Keratinocyte (primary cell): ENCODE measurements at regions not wholly inside any gene's neighbourhood (a gene's known extent, or its start where the extent isn't known, plus 50 kb on each side); places are given as distances from the start of the nearest gene placed in this dataset.

ENCODE experiments used
- CTCF ChIP-seq, 3 experiments: IDR thresholded peaks in 1 of 3; conservative IDR thresholded peaks in 1 of 3; optimal IDR thresholded peaks in 1 of 3; 2 replicates in 2 of 3; 3 replicates in 1 of 3; pipeline versions ENCODE3 to v1.5.1; 2011; ENCODE audit warnings: low read length in 3 of 3, mild to moderate bottlenecking in 3 of 3, moderate library complexity in 2 of 3, control low read depth in 1 of 3, inconsistent platforms in 1 of 3; ENCODE audit not compliant: insufficient read depth in 2 of 3; ENCODE audit errors: extremely low read depth in 1 of 3
- EZH2 ChIP-seq: IDR thresholded peaks from one replicate; pipeline ENCODE4 v1.6.1; 2012; ENCODE audit warnings: inconsistent platforms, mild to moderate bottlenecking, low read length, moderate library complexity

- TF ChIP-seq CTCF (optimal IDR thresholded peaks at IDR 0.05 in 1 of 3, IDR thresholded peaks at IDR 0.05 in 1 of 3, conservative IDR thresholded peaks at IDR 0.05 in 1 of 3; ENCODE audit: extremely low read depth in 1 of 3, insufficient read depth in 2 of 3, low read length in 3 of 3) (no peak), EZH2 (no peak)
These were observed 65.9 kb upstream of the NKD1 start for GRCh38 chr16:50482271-50482670.
